GM23248 (cell line): ENCODE measurements at regions not wholly inside any gene's neighbourhood (a gene's known extent, or its start where the extent isn't known, plus 50 kb on each side); places are given as distances from the start of the nearest gene placed in this dataset.

Experiments
- EZH2 ChIP-seq: fragments of 200-600 bp; sonication (generic); IDR thresholded peaks from 2 replicates; pipeline ENCODE4 v1.6.1; 2018; ENCODE audit warnings: antibody characterized with exemption, mild to moderate bottlenecking; ENCODE audit not compliant: insufficient read depth, poor library complexity, severe bottlenecking
- EZH2phosphoT487 ChIP-seq: fragments of 200-600 bp; sonication (generic); IDR thresholded peaks from 2 replicates; pipeline ENCODE4 v1.6.1; 2018; ENCODE audit warnings: antibody characterized with exemption, moderate library complexity, mild to moderate bottlenecking, low read depth; ENCODE audit not compliant: insufficient read depth

DNA sequence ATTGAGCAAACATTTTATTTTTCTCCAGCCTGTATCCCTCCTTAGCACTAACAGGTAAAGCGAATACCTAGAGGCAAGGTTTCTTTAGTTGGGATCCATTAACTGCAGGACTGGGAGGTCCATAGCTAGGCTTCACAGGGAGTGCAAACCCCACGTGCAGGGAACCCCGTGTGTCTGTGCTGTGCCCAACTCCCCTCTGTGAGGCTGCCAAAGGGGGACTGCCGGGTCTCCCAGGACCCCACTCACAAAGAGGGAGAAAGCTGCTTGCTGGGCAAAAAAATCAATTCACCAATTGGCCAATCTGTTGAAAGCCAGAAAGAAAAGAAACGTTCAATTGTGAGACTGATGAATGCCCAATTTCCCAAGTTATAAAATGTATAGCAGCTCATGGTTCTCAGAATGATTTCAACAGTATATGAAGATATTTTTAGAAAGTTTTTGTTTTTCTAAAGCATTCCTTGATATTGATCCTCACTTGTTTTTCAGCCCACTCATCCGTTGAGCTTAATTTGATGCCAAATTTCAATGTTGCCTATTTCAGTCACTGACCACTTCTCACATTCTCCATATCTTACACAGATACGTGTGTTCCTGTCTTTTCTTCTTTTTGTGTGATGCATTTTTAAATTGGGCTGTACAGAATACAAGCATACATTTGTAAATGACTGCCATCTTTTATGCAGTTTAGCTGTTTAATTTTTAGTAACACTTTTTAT is 202.7 kb upstream of the PRSS58 start:
- TF ChIP-seq EZH2phosphoT487 (no peak), EZH2 (no peak)
